ENCODE measurements at regions not wholly inside any gene's neighbourhood (a gene's known extent, or its start where the extent isn't known, plus 50 kb on each side); places are given as distances from the start of the nearest gene placed in this dataset.

- TF ChIP-seq CTCF (IDR thresholded peaks at IDR 0.05) = no peak
- no peak for TF ChIP-seq POLR2A (IDR thresholded peaks at IDR 0.05)
Observed at GRCh38 chr15:62378772-62379498, 213.8 kb upstream of the C2CD4B start.
